Fibroblast of villous mesenchyme (primary cell): ENCODE measurements at regions not wholly inside any gene's neighbourhood (a gene's known extent, or its start where the extent isn't known, plus 50 kb on each side); places are given as distances from the start of the nearest gene placed in this dataset.
"Not testable (repeated sequence)": the region's sequence is repeated elsewhere in the genome, so short reads cannot be mapped to it uniquely, and the experiment has no call there.

Experiments
- DNase-seq: peaks from one replicate; pipeline ENCODE4 v3.0.0-alpha.2; 2010; ENCODE audit warnings: low read depth
- H3K4me3 ChIP-seq: 2 replicates; pipeline ENCODE4 v1.5.1; 2011; ENCODE audit warnings: low read depth, mild to moderate bottlenecking, low read length
- TF ChIP-seq, protein P1 (sequence below): IDR thresholded peaks from 2 replicates; pipeline ENCODE4 v1.5.1; 2012; ENCODE audit warnings: low read depth, mild to moderate bottlenecking, low read length; ENCODE audit not compliant: insufficient read depth

DNA sequence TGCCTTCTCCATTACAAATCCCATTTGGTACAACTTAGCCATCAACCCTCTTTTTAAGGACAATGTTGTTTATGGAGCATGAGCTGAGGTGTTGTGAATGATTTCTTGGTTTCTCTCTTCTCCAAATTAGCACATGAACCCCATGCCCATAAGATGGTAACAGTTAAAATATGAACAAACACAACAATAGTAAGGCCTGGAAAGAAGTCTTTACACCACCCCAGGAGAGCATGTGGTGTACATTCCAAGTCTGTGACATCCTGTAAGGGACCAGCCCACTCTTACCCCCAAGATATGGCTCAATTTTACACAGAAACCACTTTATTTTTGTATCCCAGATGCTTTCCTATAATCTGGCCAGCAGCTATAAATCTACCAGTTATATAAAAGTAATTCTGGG is 226.1 kb downstream of the COX18 start:
- TF ChIP-seq, protein P1, sequence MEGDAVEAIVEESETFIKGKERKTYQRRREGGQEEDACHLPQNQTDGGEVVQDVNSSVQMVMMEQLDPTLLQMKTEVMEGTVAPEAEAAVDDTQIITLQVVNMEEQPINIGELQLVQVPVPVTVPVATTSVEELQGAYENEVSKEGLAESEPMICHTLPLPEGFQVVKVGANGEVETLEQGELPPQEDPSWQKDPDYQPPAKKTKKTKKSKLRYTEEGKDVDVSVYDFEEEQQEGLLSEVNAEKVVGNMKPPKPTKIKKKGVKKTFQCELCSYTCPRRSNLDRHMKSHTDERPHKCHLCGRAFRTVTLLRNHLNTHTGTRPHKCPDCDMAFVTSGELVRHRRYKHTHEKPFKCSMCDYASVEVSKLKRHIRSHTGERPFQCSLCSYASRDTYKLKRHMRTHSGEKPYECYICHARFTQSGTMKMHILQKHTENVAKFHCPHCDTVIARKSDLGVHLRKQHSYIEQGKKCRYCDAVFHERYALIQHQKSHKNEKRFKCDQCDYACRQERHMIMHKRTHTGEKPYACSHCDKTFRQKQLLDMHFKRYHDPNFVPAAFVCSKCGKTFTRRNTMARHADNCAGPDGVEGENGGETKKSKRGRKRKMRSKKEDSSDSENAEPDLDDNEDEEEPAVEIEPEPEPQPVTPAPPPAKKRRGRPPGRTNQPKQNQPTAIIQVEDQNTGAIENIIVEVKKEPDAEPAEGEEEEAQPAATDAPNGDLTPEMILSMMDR, result no peak
- H3K4me3 ChIP-seq, result no peak overlapping the region
- DNase-seq, result no peak

DNA sequence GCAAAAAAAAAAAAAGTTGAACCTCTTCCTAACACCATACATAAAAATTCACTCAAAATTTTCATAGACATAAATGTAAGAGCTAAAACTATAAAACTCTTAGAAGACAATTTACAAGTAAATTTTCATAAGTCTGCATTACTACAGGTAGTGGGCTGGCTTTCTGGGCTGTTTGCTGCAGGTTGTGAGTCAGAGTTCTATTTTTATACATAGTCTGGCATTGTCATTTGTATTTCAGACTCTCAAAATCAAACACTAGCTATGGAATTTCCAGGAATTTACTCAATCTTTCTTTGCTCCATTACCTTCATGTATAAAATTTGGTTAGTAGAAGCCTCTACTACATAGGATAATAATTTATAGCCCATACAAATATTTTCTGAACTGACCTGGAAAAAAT is 227.2 kb downstream of the COX18 start:
- H3K4me3 ChIP-seq, result no peak overlapping the region
- TF ChIP-seq, protein P1, result no peak
- DNase-seq, result no peak

DNA sequence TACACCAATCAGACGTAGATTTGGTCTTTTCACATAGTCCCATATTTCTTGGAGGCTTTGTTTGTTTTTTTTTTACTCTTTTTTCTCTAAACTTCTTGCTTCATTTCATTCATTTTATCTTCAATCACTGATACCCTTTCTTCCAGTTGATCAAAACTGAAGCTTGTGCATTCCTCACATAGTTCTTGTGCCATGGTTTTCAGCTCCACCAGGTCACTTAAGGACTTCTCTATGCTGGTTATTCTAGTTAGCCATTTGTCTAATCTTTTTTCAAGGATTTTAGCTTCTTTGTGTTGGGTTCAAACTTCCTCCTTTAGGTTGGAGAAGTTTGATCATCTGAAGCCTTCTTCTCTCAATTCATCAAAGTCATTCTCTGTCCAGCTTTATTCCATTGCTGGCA is 229.3 kb downstream of the COX18 start:
- not testable (repeated sequence) for H3K4me3 ChIP-seq, DNase-seq

DNA sequence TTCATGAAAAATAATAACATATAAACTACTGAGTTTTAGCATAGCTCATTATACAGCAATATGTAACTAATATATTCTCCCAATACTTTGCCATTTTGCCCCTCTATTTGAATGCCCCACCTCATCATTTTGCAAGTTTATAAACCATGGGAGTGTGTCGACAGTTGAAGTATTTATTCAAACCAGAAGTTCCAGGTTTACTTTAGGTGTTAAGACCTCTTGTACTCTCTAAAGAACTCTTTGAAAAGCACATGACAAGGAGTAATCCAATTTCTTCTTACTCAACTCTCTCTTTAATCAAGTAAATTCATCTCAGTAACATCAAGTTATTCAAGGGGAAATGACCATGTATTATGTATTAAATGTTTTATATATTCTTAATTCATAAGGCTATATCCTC is 240.7 kb downstream of the COX18 start:
- TF ChIP-seq, protein P1, result no peak
- no peak for DNase-seq
- H3K4me3 ChIP-seq, result no peak overlapping the region

DNA sequence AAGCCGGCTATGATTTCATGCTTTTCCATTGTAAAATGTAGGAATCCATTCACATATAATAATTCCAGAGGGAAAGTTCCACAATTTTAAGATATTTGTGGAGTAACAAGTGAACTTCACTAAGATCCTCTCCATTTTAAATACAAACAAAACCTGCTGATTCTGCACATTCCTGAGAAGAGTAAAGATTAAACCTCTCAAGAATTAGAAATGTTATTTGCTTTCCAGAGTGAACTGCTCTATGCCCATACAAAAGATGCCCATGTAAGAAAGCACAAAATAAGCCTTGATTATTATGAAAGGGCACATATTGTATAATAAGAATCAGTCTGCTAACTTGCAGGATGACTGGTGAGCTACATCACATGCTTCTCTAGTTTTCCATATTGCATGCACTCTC is 241.5 kb downstream of the COX18 start:
- TF ChIP-seq, protein P1, result no peak
- H3K4me3 ChIP-seq, result no peak overlapping the region
- DNase-seq, result no peak

DNA sequence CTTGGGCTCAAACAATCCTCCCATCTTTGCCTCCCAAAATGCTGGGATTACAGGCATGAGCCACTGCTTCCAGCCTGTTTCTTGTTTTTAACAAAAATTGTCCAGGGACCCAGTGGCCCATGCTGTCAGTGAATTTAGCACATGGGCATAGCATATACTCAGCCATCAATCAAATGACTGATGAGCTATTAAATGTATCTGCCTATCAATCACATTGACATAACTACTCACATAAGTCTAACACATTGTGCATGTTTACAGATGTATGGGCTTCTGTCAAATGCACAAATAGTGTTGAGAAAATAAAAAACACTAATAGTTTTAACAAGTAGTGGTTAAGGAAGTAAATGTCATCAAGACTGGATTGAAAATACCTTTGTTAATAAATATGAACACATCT is 249.4 kb downstream of the COX18 start:
- no peak for DNase-seq
- TF ChIP-seq, protein P1, result no peak
- H3K4me3 ChIP-seq, result no peak overlapping the region

DNA sequence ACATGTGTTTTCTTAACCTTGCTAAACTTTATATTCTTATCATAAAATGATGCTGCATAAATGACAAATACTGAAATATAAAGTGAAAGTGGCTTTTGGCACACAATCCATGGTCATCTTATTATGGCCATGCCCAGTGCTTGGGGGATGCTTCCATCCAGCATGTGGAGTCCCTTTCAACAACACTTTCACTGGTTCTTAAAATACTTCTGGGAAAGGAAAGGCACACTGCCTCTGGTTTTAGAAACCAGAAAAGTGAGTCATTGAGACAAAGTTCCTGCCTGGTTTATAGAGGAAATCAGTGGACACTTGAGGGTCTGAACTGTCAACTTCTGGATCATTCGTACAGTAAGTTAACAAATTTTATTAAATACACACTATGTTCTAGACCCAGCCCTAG is 248.0 kb upstream of the ADAMTS3 start:
- no peak for DNase-seq
- TF ChIP-seq, protein P1, result no peak

More for the DNA sequence above, 248.0 kb upstream of the ADAMTS3 start:
- no peak overlapping the region for H3K4me3 ChIP-seq
